HG02840 (cell line): ENCODE measurements at regions not wholly inside any gene's neighbourhood (a gene's known extent, or its start where the extent isn't known, plus 50 kb on each side); places are given as distances from the start of the nearest gene placed in this dataset.

ENCODE experiments used
- ATAC-seq: cut with Tn5 transposase; IDR thresholded peaks from one replicate; pipeline ENCODE4 v1.9.1; 2021; ENCODE audit warnings: mild to moderate bottlenecking, moderate library complexity, moderate number of reproducible peaks; ENCODE audit not compliant: unreplicated experiment, low FRiP score

- ATAC-seq, result no peak
Observed at GRCh38 chr4:165610679-165611437, 232.1 kb downstream of the CPE start.

GRCh38 chr4:165612936-165613335 lies 234.1 kb downstream of the CPE start:
- ATAC-seq, result peak; percentile 92

DNA sequence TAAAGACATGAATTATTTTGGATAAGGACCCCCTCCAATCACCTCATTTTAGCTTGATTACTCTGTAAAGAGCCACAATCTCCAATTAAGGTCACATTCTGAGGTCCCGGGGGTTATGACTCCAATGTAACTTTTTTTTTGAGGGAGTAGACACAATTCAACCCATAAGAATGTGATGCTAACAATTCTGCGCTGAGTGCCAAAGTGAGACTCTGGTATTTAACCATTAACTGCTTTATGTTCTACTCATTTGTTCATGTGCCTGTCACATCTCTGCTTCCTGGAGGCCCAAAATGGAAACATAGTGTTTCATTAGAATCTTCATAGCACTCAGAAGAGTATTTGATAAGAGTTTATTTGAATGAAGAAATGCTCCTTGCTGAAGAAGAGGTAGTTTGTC lies 234.8 kb downstream of the CPE start:
- no peak for ATAC-seq

- ATAC-seq, result no peak
Observed at GRCh38 chr4:165620913-165621312, 242.1 kb downstream of the CPE start.

GRCh38 chr4:165621983-165622382 lies 243.2 kb downstream of the CPE start:
- no peak for ATAC-seq

- ATAC-seq, result no peak
Observed at GRCh38 chr4:165625281-165625680, 246.5 kb downstream of the CPE start.

GRCh38 chr4:165626316-165626715 lies 246.7 kb upstream of the TLL1 start:
- no peak for ATAC-seq

DNA sequence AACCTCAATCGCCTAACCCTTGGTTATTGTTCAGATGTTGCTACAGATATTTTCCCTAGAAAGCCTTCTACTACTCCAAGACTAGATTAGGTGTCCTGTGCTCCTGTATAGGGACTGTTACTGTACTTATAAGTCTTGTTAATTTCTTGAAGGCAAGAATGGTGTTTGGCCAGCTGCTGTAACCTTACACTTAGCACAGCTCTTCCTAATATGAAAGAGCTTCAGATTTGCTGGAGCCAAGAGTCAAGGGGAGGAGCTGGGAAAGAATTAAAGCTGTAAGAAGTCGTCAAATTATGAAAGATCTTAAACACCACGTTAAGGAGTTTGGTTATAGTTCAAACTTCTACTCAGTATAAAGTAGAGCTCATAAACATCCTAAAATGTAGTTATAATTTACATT lies 245.9 kb upstream of the TLL1 start:
- ATAC-seq, result no peak

DNA sequence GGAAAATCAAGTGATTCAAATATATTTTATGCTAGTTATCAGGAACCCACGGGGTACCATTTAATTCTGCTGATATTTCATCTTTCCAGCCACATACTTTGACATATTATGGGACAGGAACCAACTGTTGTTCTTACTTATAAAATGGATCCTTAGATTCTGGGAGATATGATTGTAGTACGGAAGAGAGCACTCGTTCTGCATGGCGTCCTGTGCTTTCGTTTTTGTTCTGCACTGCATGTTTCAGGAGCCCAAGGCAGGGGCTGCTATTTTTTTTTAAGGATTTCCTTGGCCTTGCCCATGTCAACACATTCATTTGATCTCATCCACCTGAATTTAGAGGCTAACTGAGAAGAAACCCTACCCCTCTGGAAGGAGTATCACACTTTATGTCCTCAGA lies 245.5 kb upstream of the TLL1 start:
- ATAC-seq, result no peak

DNA sequence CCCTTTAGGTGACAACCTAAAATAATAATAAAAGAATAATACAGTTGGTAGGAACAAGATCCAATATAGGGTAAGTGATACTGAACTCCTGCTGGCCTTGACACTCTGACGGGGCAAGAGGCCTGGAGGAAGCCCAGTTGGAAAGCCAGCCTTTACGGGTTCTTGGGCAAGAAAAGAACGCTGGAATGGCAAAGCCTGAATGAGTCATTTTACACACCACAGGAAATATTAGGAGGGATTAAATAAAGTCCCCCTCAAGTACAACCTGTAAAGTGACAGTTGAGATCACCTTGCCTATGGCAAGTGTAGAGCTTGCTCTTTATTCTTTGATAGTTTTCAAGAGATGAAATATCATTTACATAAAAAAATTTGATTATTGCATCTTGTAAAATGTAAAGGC lies 244.5 kb upstream of the TLL1 start:
- no peak for ATAC-seq

DNA sequence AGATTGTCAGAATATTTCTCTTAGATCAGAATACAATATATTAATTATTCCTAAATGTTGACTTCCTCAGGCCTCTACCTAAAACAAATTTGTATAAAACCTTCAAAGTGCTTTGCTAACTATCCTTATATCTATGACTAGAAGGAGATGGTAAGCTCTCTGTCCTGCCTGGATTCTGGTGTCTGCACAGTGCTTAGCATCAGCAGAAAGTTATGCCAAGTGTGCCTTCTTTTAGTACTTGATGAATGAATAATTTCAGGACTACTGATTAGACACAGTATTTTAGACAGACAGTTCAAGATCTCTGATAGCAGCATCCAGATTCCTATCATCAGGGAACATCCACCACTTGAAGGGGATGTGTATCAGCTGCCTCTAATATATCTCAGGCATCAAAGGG lies 242.4 kb upstream of the TLL1 start:
- ATAC-seq, result no peak

GRCh38 chr4:165631208-165631894 lies 241.7 kb upstream of the TLL1 start:
- ATAC-seq, result no peak

GRCh38 chr4:165631912-165632311 lies 241.1 kb upstream of the TLL1 start:
- no peak for ATAC-seq

GRCh38 chr4:165634766-165635165 lies 238.3 kb upstream of the TLL1 start:
- no peak for ATAC-seq

- no peak for ATAC-seq
Observed at GRCh38 chr4:165635381-165635780, 237.7 kb upstream of the TLL1 start.

- no peak for ATAC-seq
Observed at GRCh38 chr4:165635951-165636350, 237.1 kb upstream of the TLL1 start.

- ATAC-seq, result no peak
Observed at GRCh38 chr4:165651901-165652300, 221.1 kb upstream of the TLL1 start.

GRCh38 chr4:165654556-165654955 lies 218.5 kb upstream of the TLL1 start:
- no peak for ATAC-seq

- ATAC-seq, result no peak
Observed at GRCh38 chr4:165656399-165656798, 216.6 kb upstream of the TLL1 start.

DNA sequence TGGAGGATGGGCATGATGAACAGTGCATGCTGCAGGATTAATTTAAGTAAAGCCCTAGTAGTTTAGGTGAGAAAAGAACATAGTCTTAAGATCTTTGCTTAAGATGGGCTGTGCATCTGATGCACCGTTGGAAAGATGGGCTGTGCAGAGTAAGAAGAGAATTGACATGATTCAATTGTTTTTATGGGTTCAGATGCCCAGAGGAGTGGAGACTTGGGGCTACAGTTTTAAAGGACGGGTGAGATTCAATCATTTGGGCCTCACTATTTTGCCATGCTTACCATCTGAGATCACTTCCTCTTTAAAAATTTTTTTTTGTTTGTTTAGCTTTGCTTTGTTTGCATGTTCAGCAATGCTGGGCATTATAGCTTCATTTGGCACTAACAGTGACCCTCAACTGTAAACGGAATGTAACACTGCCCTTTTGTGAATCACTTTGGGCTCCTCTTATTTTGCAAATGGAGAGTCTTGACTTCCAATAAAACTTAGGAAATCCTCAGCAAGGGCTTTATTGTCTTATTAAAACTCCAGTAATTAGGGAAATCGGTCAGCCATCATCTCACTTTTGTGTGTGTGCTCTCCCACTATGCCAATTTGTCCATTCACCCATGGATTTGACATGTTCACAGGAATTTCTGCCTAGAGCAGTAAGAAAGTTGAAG lies 216.1 kb upstream of the TLL1 start:
- no peak for ATAC-seq

DNA sequence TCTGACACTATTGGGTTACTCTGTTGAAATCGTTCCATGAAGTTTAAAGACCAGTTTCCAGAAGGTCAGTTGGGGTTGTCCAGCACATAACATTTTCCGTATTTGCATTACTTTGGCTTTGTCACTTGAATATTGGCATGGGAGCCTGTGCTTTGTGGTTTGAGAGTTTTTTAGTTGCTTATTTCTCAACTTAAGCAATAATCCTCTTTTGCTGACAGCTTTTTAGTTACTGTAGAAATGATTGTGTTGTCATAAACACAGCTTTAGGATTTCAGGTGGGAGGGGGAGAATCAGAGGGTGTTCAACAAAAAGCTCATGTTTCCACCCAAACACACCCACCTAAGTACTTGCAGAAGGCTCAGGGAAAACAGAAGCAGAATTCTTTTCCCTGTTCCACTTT lies 210.7 kb upstream of the TLL1 start:
- ATAC-seq, result no peak

DNA sequence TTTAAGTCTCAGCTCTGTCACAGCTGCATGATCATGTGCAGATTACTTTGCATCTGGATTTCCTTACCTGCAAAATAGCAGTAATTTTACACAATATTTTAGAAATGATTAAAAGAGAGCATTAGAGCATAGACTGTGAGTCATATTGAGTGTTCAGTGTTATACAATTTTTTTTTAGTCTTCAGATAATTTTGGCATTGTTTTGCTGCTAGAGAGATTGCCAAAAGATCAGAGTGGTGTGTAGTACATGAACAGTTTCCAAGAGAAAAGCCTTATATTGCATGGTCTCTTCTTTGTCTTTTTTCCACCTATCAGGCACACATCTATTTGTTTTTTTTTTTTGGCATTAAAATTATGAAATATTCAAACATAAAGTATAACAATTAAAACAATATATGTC lies 209.6 kb upstream of the TLL1 start:
- no peak for ATAC-seq
